ENCODE measurements at regions not wholly inside any gene's neighbourhood (a gene's known extent, or its start where the extent isn't known, plus 50 kb on each side); places are given as distances from the start of the nearest gene placed in this dataset.

DNA sequence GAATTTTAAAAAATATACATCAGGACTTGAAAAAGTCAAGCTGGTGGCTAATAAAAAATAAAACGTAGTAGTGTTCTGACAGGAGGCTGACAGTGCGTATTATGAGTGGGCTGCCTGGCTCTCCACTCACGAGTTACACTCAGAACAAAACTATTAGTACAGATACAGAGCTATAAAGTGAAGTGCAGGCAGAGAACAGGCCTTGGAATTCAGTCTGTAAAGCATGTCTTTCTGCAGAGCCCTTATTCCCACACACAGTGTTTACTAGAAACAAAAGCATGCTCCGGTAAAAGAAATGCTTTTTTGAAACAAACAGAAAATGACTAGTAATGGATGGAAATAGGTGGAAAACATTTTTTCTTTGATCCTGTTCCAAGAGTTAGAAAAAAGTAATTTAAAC is 334.7 kb downstream of the DIRAS2 start:
- Histone ChIP-seq H3K27me3 (ENCODE audit: insufficient read depth) (no peaks in the 10 kb centered on the region), H3K36me3 (ENCODE audit: insufficient read depth) (no peaks in the 10 kb centered on the region), H3K9me2 (ENCODE audit: insufficient read depth) (0 out of 2 replicates have a peak, but pooled peaks cover 4% of the 10 kb centered on the region), H3K4me3 (no peak overlapping the region), H3K79me2 (replicated peaks; ENCODE audit: insufficient read depth) (no peaks in the 10 kb centered on the region), H3K4me1 (ENCODE audit: insufficient read depth) (no peaks in the 10 kb centered on the region), H3K4me2 (no peak overlapping the region), H2AFZ (no peak overlapping the region), H4K20me1 (replicated peaks; ENCODE audit: insufficient read depth) (no peaks in the 10 kb centered on the region), H3K27ac (ENCODE audit: low read depth) (no peak overlapping the region), H3F3A (replicated peaks; ENCODE audit: low read depth) (no peaks in the 10 kb centered on the region)
- H3K27me3 Mint-ChIP-seq (ENCODE audit: insufficient read depth, low read depth, poor library complexity) = peaks cover 2% of the 10 kb centered on the region
- no peaks in the 10 kb centered on the region for H3K4me1 Mint-ChIP-seq
- no peak overlapping the region for H3K4me3 Mint-ChIP-seq
- no peaks in the 10 kb centered on the region for H3K9me3 Mint-ChIP-seq
- no peak for TF ChIP-seq STAT1 (IDR thresholded peaks at IDR 0.05; ENCODE audit: unreplicated experiment)
- TF ChIP-seq, protein P1, sequence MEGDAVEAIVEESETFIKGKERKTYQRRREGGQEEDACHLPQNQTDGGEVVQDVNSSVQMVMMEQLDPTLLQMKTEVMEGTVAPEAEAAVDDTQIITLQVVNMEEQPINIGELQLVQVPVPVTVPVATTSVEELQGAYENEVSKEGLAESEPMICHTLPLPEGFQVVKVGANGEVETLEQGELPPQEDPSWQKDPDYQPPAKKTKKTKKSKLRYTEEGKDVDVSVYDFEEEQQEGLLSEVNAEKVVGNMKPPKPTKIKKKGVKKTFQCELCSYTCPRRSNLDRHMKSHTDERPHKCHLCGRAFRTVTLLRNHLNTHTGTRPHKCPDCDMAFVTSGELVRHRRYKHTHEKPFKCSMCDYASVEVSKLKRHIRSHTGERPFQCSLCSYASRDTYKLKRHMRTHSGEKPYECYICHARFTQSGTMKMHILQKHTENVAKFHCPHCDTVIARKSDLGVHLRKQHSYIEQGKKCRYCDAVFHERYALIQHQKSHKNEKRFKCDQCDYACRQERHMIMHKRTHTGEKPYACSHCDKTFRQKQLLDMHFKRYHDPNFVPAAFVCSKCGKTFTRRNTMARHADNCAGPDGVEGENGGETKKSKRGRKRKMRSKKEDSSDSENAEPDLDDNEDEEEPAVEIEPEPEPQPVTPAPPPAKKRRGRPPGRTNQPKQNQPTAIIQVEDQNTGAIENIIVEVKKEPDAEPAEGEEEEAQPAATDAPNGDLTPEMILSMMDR (conservative IDR thresholded peaks at IDR 0.05; ENCODE audit: low read depth in 2 of 2) = no peak
- TF ChIP-seq EZH2phosphoT487 (IDR thresholded peaks at IDR 0.05; ENCODE audit: unreplicated experiment) = no peak
- no peak for TF ChIP-seq ZNF331 (CRISPR knock-in tag; IDR thresholded peaks at IDR 0.05; ENCODE audit: low read depth)
- TF ChIP-seq, protein P2, sequence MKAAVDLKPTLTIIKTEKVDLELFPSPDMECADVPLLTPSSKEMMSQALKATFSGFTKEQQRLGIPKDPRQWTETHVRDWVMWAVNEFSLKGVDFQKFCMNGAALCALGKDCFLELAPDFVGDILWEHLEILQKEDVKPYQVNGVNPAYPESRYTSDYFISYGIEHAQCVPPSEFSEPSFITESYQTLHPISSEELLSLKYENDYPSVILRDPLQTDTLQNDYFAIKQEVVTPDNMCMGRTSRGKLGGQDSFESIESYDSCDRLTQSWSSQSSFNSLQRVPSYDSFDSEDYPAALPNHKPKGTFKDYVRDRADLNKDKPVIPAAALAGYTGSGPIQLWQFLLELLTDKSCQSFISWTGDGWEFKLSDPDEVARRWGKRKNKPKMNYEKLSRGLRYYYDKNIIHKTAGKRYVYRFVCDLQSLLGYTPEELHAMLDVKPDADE (IDR thresholded peaks at IDR 0.05) = no peak
- TF ChIP-seq NANOG (IDR thresholded peaks at IDR 0.05; ENCODE audit: borderline replicate concordance) = no peak
- TF ChIP-seq, protein P3, sequence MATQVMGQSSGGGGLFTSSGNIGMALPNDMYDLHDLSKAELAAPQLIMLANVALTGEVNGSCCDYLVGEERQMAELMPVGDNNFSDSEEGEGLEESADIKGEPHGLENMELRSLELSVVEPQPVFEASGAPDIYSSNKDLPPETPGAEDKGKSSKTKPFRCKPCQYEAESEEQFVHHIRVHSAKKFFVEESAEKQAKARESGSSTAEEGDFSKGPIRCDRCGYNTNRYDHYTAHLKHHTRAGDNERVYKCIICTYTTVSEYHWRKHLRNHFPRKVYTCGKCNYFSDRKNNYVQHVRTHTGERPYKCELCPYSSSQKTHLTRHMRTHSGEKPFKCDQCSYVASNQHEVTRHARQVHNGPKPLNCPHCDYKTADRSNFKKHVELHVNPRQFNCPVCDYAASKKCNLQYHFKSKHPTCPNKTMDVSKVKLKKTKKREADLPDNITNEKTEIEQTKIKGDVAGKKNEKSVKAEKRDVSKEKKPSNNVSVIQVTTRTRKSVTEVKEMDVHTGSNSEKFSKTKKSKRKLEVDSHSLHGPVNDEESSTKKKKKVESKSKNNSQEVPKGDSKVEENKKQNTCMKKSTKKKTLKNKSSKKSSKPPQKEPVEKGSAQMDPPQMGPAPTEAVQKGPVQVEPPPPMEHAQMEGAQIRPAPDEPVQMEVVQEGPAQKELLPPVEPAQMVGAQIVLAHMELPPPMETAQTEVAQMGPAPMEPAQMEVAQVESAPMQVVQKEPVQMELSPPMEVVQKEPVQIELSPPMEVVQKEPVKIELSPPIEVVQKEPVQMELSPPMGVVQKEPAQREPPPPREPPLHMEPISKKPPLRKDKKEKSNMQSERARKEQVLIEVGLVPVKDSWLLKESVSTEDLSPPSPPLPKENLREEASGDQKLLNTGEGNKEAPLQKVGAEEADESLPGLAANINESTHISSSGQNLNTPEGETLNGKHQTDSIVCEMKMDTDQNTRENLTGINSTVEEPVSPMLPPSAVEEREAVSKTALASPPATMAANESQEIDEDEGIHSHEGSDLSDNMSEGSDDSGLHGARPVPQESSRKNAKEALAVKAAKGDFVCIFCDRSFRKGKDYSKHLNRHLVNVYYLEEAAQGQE (IDR thresholded peaks at IDR 0.05; ENCODE audit: unreplicated experiment) = no peak
- TF ChIP-seq JUNB (IDR thresholded peaks at IDR 0.05; ENCODE audit: unreplicated experiment) = no peak
- TF ChIP-seq ZNF114 (CRISPR knock-in tag; IDR thresholded peaks at IDR 0.05) = no peak
- TF ChIP-seq, protein P4, sequence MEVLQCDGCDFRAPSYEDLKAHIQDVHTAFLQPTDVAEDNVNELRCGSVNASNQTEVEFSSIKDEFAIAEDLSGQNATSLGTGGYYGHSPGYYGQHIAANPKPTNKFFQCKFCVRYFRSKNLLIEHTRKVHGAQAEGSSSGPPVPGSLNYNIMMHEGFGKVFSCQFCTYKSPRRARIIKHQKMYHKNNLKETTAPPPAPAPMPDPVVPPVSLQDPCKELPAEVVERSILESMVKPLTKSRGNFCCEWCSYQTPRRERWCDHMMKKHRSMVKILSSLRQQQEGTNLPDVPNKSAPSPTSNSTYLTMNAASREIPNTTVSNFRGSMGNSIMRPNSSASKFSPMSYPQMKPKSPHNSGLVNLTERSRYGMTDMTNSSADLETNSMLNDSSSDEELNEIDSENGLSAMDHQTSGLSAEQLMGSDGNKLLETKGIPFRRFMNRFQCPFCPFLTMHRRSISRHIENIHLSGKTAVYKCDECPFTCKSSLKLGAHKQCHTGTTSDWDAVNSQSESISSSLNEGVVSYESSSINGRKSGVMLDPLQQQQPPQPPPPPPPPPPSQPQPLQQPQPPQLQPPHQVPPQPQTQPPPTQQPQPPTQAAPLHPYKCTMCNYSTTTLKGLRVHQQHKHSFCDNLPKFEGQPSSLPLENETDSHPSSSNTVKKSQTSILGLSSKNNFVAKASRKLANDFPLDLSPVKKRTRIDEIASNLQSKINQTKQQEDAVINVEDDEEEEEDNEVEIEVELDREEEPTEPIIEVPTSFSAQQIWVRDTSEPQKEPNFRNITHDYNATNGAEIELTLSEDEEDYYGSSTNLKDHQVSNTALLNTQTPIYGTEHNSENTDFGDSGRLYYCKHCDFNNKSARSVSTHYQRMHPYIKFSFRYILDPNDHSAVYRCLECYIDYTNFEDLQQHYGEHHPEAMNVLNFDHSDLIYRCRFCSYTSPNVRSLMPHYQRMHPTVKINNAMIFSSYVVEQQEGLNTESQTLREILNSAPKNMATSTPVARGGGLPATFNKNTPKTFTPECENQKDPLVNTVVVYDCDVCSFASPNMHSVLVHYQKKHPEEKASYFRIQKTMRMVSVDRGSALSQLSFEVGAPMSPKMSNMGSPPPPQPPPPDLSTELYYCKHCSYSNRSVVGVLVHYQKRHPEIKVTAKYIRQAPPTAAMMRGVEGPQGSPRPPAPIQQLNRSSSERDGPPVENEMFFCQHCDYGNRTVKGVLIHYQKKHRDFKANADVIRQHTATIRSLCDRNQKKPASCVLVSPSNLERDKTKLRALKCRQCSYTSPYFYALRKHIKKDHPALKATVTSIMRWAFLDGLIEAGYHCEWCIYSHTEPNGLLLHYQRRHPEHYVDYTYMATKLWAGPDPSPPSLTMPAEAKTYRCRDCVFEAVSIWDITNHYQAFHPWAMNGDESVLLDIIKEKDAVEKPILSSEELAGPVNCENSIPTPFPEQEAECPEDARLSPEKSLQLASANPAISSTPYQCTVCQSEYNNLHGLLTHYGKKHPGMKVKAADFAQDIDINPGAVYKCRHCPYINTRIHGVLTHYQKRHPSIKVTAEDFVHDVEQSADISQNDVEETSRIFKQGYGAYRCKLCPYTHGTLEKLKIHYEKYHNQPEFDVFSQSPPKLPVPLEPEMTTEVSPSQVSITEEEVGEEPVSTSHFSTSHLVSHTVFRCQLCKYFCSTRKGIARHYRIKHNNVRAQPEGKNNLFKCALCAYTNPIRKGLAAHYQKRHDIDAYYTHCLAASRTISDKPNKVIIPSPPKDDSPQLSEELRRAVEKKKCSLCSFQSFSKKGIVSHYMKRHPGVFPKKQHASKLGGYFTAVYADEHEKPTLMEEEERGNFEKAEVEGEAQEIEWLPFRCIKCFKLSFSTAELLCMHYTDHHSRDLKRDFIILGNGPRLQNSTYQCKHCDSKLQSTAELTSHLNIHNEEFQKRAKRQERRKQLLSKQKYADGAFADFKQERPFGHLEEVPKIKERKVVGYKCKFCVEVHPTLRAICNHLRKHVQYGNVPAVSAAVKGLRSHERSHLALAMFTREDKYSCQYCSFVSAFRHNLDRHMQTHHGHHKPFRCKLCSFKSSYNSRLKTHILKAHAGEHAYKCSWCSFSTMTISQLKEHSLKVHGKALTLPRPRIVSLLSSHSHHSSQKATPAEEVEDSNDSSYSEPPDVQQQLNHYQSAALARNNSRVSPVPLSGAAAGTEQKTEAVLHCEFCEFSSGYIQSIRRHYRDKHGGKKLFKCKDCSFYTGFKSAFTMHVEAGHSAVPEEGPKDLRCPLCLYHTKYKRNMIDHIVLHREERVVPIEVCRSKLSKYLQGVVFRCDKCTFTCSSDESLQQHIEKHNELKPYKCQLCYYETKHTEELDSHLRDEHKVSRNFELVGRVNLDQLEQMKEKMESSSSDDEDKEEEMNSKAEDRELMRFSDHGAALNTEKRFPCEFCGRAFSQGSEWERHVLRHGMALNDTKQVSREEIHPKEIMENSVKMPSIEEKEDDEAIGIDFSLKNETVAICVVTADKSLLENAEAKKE (CRISPR knock-in tag; IDR thresholded peaks at IDR 0.05) = no peak
- TF ChIP-seq POLR2AphosphoS5 (IDR thresholded peaks at IDR 0.05; ENCODE audit: low read depth) = no peak
- no peak for TF ChIP-seq EZH2 (IDR thresholded peaks at IDR 0.05; ENCODE audit: low read depth, unreplicated experiment)
- no peak for TF ChIP-seq CREB1 (CRISPR knock-in tag; IDR thresholded peaks at IDR 0.05; ENCODE audit: low read depth)
- no peak overlapping the region for H3K27ac Mint-ChIP-seq
- H3K36me3 Mint-ChIP-seq (ENCODE audit: low read depth) = no peaks in the 10 kb centered on the region
- DNase-seq (ENCODE audit: low spot score) (no peak), ATAC-seq (no peak)

Data from GM23338 (cell line).